ENCODE measurements at regions not wholly inside any gene's neighbourhood (a gene's known extent, or its start where the extent isn't known, plus 50 kb on each side); places are given as distances from the start of the nearest gene placed in this dataset.
"Not testable (repeated sequence)": the region's sequence is repeated elsewhere in the genome, so short reads cannot be mapped to it uniquely, and the experiment has no call there.

DNA sequence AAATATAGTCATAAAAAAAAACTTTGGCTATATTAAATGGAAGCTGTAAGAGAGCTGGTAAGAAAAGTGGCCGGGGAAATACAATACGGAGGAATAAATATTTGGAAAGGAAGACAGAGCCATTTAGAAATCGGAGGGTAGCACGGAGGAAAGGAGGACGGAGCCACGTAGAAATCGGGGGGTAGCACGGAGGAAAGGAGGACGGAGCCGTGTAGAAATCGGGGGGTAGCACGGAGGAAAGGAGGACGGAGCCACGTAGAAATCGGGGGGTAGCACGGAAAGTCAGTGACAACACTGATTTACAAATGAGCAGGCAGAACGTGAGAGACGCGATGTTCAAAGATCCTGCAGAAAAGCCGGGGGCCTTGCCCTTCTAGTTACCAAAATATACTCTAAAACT, 189.0 kb downstream of the BANP start:
- TF ChIP-seq, protein P1, sequence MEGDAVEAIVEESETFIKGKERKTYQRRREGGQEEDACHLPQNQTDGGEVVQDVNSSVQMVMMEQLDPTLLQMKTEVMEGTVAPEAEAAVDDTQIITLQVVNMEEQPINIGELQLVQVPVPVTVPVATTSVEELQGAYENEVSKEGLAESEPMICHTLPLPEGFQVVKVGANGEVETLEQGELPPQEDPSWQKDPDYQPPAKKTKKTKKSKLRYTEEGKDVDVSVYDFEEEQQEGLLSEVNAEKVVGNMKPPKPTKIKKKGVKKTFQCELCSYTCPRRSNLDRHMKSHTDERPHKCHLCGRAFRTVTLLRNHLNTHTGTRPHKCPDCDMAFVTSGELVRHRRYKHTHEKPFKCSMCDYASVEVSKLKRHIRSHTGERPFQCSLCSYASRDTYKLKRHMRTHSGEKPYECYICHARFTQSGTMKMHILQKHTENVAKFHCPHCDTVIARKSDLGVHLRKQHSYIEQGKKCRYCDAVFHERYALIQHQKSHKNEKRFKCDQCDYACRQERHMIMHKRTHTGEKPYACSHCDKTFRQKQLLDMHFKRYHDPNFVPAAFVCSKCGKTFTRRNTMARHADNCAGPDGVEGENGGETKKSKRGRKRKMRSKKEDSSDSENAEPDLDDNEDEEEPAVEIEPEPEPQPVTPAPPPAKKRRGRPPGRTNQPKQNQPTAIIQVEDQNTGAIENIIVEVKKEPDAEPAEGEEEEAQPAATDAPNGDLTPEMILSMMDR (IDR thresholded peaks at IDR 0.05; ENCODE audit: insufficient read depth, low read length): not testable (repeated sequence)
- TF ChIP-seq, protein P2, sequence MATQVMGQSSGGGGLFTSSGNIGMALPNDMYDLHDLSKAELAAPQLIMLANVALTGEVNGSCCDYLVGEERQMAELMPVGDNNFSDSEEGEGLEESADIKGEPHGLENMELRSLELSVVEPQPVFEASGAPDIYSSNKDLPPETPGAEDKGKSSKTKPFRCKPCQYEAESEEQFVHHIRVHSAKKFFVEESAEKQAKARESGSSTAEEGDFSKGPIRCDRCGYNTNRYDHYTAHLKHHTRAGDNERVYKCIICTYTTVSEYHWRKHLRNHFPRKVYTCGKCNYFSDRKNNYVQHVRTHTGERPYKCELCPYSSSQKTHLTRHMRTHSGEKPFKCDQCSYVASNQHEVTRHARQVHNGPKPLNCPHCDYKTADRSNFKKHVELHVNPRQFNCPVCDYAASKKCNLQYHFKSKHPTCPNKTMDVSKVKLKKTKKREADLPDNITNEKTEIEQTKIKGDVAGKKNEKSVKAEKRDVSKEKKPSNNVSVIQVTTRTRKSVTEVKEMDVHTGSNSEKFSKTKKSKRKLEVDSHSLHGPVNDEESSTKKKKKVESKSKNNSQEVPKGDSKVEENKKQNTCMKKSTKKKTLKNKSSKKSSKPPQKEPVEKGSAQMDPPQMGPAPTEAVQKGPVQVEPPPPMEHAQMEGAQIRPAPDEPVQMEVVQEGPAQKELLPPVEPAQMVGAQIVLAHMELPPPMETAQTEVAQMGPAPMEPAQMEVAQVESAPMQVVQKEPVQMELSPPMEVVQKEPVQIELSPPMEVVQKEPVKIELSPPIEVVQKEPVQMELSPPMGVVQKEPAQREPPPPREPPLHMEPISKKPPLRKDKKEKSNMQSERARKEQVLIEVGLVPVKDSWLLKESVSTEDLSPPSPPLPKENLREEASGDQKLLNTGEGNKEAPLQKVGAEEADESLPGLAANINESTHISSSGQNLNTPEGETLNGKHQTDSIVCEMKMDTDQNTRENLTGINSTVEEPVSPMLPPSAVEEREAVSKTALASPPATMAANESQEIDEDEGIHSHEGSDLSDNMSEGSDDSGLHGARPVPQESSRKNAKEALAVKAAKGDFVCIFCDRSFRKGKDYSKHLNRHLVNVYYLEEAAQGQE (IDR thresholded peaks at IDR 0.05; ENCODE audit: insufficient replicate concordance, low read depth): not testable (repeated sequence)
- TF ChIP-seq GABPA, POLR2AphosphoS5 (IDR thresholded peaks at IDR 0.05; ENCODE audit: low read depth): not testable (repeated sequence)
